MV-4-11 (cell line): ENCODE measurements at regions not wholly inside any gene's neighbourhood (a gene's known extent, or its start where the extent isn't known, plus 50 kb on each side); places are given as distances from the start of the nearest gene placed in this dataset.

Source experiments
- DNase-seq: peaks from one replicate; lab custom pipeline; 2025; lab: John Stamatoyannopoulos, UW

DNA sequence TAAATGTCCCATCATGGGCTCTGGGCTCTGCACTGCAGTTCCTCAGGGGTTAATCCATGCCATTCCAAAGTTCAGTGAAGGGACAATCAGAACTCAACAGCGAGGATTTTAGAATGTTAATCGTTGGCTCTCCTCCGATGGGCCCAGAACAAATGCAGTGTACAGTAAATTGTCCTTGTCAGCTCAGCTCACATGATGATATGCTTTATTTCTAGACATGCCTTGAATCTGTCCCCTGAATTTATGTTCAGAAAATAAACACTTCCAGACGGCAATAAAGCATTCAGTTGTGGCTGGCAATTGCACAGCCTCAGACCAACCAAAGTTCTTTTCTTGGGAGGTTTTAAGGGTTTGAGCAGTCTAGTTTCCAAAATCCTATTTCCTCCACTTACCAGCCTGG is 981.2 kb downstream of the BCL11A start:
- DNase-seq: no peak

DNA sequence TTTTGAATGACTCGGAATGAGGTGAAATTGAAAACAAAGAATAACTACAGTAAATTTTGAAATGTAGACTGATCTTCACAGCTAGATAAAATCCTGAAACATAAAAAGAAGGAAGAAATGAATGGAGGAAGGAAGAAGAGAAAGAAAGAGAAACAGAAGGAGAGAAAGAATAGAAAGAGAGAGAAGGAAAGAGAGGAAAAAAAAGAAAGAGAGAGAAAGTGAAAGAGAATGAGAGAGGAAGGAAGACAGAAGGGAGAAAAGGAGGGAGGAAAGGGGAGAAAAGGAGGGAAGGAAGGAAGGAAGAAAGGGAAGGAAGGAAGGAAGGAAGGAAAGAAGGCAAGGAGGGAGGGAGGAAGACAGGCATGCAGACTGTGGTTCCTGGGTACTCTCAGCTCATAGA is 982.6 kb downstream of the BCL11A start:
- no peak for DNase-seq

DNA sequence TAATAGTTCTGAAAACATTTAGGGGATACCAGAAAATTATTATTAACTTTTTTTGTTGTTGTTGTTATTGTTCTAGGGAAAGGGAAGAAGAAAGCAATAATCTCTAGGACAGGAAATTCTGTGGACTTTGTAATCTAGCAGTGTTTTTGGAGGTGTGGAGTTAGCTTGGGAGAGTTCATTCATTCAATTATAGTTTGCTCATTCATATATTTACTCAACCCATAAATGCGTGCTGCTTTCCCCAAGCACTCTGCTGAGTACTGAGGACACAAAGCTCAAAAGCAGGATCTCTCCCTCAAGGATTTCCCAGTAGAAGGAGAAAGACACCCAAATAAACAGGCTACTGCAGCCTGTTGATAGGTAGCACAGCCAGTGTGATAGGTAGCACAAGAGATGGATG is 984.3 kb downstream of the BCL11A start:
- no peak for DNase-seq

DNA sequence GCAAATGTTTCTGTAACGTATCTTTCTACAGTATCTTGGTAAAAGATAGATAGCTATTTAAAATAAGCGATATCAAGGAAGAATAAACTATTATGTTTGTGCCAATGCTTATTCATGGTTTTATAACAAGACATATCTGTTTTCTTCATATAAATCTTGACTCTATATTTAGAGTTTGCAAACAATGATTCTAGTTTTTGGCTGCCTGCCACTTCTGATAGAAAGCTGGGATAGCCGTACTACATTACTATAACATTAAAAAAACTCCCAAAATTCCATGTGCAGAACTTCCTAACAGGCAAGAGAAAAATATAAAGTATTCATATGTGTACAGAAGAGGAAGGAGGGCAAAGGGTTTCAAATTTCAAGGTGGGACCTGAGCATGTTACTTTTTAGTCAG is 985.0 kb downstream of the BCL11A start:
- no peak for DNase-seq

DNA sequence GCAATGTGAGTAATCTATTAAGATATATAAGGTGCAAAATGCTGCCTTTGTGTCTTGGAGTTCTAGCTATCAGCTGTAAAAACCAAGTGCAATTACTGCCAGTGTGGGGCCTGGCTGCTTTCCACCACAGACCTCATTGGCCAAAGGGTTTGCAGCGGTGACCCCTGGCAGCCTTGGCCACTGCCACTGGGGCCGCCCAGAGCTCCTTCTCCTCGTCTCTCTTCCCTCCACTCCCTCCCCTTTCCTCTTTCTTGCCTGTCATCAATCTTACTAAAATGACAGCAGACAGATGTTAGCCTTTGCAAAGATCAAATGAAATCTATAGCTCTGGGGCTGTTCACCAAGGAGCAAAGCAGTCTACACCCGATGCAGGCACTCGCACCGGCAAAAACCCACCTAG is 986.3 kb downstream of the BCL11A start:
- no peak for DNase-seq

DNA sequence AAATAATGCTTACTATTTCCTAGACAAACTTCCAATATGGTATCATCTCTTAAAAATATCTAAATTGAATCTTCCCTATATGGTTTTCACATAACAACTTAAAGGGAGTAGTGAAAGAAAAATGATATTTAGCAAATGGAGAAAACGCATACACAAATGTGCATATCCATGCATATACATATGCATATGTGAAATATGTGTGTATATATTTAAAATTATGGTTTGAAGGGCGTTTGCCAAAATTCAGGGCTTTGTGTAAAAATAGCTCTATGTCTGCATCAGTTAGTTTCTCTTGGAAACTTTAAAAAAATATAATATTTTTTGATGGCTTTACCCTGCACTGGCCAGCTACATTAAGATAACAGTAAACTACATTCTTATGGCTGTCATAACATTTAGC is 986.7 kb downstream of the BCL11A start:
- no peak for DNase-seq

DNA sequence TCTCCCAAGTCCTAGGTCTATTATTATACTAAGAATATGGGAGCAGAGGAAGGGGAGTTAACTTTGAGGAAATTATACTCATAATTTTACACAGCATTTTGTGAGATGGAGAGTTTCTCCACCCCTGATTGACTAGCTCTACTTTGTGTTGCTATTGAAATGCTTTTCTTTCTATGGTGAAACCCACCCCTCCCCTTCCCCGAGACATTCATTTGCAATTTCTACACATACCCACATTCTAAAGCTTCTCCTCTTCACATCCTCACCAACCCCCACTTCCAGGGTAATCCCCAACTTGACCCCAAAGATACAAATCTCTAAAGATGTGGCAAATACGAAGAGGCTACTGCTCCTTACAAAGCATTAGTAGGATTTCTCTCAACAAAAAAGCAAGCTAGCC is 992.2 kb downstream of the BCL11A start:
- no peak for DNase-seq

DNA sequence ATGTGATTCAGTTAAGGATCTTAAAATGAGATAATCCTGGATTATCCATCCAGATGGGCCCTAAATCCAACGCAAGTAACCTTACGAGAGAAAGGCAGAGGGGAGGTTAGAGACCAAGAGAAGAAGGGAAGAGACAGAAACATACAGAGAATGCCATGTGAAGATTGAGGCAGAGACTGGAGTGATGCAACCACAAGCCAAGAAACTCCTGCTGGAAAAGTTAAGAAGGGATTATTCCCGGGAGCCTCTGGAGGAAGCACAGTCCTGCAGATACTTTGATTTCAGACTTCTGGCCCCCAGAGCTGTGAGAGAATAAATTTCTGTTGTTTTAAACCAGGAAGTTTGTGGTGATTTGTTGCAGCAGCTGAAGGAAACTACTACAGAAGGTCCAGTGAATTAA is 992.7 kb downstream of the BCL11A start:
- DNase-seq: no peak

DNA sequence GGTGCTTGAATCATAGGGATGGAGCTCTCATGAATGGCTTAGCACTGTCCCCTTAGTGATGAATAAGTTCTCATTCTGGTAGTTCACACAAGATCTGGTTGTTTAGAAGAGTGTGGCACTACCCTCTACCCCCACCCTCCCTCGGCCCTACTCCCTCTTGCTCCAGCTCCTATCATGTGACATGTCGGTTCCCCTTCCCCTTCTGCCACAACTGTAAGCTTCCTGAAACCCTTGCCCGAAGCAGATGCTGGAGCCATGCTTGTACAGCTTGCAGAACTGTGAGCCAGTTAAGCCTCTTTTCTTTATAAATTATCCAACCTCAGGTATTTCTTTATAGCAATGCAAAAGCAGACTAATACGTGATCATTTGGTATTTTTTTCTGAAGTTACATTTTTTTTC is 1012.6 kb downstream of the BCL11A start:
- DNase-seq: peak; percentile 65

DNA sequence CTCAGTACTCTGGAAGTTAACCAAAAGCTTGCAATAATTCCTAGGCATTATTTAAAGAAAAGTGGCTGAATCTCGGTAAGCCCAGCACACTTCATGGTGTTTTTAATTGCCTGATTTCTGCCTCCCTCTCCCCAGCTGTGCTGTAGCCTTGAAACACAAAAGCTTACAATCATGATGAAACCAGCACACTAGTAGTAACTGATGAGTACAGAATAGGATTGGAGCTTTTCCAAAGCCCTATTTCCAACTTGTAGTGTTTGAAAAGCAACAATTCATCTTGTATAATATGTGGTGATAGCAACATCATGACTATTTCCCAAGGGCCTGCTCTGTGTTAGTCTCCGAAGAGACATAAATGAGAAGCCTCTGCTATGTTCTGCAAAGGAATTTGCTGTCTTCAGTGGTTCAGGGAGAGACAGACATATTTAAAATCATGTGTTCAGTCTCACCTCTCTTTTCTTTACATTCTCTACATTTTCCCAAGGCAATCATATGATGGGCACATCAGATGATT is 1015.0 kb downstream of the BCL11A start:
- DNase-seq: no peak

DNA sequence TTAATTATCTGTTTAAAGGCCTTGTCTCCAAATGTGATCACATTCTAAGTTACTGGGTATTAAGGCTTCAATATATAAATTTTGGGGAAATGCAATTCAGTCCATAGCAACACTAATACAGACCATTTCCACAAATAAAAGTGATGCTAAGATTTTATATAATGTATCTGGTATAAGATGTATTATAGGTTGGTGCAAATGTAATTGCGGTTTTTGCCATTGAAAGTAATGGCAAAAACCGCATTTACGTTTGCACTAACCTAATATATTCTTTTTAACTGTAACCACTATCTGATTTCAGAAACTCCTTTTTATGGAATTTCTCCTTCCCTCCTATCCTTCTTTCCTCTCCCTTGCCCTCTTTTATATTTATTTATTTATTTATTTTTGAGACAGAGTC is 1020.6 kb downstream of the BCL11A start:
- DNase-seq: no peak

DNA sequence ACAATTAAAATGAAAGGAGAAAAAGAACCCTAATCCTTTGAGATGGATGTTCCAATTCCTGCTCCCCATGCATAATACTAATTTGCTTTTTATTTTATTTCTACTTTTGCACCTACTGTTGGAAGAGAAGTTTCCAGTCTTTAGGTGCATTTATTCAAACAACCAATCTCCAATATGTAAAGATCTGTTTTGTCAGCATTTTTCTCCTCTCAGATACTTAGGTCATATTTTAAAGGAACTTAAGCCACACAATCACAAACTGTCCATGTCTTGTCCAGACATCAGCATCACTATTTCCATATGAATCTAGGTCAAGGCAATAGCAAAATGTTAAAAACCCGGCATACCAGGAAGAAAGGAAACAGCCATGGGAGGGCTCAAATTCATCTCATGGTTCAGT is 1023.2 kb downstream of the BCL11A start:
- no peak for DNase-seq

DNA sequence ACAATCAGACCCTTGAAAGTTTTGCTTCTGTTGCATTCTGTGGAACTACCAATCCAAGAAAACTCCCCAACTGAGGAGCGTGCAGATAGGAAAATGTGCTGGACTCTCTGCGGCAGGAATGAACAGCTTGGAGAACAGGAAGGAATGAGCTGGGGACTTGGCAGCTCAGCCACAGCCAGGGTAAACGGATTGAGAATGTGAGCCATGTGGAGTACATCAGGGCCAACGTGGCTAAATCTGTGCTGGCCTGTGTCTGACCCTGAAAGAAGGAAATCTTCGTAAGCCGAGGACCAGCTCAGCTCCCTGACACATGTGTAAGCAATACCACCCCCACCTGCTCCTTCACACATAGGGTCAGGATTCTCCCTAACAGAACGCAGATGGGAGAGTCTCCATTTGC is 1023.7 kb downstream of the BCL11A start:
- DNase-seq: no peak

DNA sequence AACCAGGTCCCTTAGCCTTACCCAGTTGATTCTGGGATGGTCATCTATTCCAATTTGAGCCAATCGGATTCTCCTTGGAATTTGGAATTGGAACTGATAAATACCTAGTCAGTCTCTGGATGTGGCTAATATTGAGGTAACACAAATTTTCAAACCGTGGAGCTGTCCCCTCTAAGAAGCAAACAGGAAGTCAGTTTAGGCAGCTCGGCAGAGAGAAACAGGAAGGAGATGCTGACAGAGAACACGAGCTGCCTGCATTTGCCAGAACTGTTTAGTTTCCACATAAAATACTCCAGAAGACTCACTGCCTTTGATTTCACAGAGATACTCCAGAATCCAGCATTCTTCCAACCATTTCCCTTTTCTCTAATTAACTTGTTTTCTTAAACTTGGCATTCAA is 1024.9 kb downstream of the BCL11A start:
- no peak for DNase-seq

DNA sequence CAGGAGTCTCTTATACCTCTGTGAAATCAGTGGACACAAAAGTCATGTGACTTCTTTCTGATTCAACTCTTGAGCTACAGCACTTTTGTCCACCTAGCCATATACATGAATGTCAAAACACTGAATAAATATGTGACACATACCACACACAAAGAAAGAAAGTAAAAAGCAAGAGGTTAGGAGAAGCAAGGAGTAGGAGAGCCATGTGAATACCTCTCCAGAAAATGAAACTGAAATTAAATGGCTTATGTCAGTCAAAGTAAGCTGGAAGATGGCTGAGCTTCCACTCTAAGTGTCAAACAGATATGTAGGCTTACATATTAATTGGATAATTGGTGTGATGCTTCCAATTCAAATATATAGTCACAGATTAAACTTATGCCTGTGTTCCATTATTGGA is 1050.5 kb downstream of the BCL11A start:
- DNase-seq: no peak

DNA sequence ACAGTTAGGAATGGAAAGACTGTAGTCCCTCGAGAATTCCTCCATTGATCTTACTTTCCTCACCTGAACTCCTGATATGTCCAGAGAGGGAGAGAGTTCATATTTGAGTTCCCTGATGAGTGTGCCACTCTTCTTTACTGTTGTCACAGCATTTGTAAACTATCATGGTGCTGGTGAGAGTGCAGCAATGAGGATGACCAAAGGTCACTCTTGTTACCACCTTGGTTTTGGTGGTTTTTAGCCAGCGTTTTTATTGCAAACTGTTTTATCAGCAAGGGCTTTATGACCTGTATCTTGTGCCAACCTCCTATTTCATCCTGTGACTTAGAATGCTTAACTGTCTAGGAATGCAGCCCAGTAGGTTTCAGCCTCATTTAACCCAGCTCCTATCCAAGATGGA is 1062.5 kb downstream of the BCL11A start:
- no peak for DNase-seq

DNA sequence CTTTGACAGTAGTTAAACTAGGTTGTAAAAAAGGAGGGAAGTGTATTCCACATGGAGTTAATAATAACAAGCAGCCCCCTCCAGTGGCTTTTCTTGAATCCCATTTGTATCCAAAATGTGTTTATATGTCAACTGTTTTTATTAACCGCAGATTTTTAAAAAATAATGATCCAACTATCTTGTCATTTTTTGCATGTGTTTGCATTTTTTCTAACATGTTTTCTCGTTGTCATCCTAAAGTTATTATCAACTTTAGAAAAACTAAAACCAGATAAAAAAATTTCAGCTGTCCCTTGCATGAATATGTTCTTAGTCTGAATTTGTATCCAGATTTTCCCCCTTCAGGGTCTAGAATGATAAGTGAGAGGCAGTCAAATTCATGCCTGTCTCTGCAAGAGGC is 1063.3 kb downstream of the BCL11A start:
- DNase-seq: no peak

DNA sequence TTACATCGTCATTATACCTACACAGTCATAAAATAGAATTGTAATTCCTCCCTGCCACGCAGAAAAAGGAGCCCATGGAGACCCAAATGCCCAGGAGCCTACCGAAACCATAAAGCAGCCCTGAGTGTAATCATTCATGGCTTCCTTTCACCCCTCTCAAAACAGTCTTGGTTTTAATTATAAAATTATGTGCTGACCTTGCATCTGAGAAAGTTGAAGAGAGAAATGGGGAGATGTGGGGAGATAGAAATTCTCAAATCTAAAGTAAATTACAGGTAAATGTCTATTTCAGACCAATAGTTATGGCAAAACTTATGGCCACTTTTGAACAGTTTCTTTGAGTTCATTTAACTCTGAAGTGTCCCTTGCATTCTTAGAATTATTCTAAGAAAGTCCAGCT is 1068.8 kb downstream of the BCL11A start:
- no peak for DNase-seq

DNA sequence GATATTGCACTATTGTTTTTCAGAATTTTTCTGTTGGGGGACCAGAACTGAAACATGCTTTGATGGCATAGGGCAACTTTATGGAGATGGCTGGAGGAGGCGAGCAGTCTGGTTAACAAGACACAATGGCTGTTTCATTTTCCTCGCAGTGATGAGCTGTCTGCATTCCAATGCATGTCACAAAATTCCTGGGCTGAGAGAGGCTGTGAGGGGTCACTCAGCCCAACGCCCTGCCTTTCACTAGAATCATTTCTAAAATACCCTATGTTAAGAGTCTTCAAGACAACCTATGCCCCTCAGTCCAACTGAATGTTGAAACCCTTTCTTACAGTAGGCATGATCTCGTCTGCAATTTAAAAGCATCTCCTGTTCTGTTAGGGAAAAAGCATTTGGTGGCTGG is 1090.0 kb downstream of the BCL11A start:
- DNase-seq: no peak

DNA sequence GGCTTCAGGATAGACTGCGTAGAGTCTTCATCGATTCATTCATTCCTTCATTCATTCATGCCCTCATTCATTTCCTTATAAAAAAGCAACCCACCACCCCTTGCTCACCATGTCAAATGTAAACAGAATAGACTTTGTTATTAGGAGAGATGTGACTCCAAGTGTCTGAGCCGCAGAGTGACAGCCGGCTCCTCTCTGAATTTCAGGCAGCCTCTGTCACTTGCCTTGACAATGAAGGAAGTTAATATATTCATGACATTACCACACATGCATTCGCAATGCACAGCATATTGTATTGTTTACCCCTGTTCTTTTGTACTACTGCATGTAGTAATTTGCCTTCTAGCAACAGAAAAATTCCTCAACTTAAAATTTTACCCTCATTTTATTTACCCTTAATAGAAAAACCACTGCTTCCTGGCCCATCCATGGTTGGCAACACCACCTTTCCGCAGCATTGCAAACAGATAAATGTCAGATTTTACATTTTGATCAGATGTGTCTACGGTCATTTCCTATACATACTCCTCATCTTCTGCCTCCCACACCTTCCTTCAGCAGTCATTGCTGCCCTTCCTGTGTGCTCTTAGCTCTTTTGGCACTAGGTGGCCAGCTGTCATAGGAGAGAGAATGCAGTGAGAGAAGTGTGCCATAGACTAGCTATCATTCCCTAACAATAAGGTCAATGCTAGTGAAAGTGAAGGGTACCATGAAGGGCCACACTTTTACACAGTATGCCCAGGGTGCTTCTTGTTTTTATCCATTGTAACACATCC is 1090.8 kb downstream of the BCL11A start:
- peak; percentile 1 for DNase-seq

DNA sequence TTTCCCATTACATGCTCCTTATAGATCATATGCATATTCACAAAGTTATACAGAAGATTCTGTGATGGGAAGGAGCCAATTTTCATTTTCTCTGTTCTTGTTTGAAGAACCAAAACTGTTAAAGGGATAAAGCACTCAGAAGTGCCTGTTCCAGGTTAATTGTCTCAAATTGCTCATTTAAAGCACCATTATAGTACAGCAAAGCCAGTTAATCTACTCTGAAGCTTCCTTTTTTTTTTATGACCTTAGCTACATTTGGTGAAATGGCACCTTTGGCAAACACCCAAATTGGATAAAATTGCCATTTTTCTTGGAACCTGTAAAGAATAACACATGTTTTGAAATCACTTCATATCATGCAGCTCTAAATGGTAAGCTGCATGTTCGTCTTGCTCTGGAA is 1092.3 kb downstream of the BCL11A start:
- no peak for DNase-seq

DNA sequence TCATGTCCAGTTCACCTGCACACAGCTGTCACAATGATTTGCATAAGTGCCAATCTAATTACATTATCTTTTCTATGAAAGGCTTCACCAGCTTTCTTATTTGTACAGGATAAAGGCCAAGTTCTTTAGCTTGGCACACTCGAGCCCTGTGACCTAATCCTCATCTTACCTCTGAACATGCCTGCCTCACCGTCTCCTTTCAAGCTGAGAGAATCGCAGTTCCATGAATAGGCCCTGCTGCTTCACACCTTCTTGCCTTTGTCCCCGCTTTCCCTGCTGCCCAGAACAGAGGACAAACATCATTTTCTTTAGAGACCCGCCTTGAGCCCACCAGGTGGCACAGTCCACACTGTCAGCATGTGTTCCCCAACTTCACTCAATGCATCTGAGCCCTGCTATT is 1094.7 kb downstream of the BCL11A start:
- no peak for DNase-seq

DNA sequence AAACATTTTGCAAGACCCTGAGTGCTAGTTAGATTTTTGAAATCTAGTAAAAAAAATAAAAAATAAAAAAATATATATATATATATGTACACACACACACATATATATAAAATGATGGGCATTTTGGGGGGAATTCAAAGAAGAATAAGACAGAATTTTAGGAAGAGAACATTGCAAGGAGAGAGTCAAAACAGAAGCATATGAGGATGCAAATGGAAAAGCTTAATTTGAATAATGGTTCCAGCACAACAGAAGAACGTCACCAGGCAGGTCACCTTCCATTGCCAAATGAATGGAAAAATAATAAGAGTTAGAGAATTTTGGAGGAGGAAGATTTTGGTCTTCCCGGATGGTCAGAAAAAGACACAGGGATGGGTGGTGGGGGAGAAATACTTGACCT is 1097.2 kb downstream of the BCL11A start:
- no peak for DNase-seq

DNA sequence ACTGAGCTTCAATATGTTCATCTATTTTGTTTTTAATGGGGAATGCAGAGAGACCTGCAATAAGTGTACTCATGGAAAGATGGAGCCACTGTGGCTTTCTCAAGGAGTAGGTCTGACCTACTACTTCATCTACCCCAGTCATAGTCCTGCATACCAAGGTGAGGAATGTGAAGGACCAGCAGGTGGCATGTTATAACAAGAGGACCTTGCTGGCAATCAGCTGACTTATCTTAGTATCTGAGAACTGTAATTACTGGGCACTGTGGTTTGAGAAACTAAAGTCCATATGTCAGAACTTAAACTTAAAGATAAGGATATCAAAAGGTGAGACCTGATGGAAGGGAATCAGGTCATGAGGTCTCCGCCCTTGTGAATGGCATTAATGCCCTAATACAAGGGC is 1104.2 kb downstream of the BCL11A start:
- DNase-seq: no peak
